NB4 (cell line): ENCODE measurements at regions not wholly inside any gene's neighbourhood (a gene's known extent, or its start where the extent isn't known, plus 50 kb on each side); places are given as distances from the start of the nearest gene placed in this dataset.

Experiments
- DNase-seq: peaks from one replicate; pipeline ENCODE4 v3.0.0; 2010; ENCODE audit warnings: low read depth
- H3K4me3 ChIP-seq: one replicate; pipeline ENCODE4 v1.5.1; 2011; ENCODE audit warnings: mild to moderate bottlenecking, low read depth, low read length, moderate library complexity
- CTCF ChIP-seq: IDR thresholded peaks from one replicate; pipeline ENCODE4 v1.5.1; 2012; ENCODE audit warnings: low read depth, low read length
- MAX ChIP-seq: IDR thresholded peaks from 2 replicates; pipeline ENCODE4 v1.6.1; 2011; ENCODE audit warnings: low read depth, low read length
- MYC ChIP-seq: IDR thresholded peaks from 2 replicates; pipeline ENCODE4 v1.6.1; 2011; ENCODE audit warnings: low read depth, low read length
- POLR2A ChIP-seq: IDR thresholded peaks from 2 replicates; pipeline ENCODE4 v1.6.1; 2011; ENCODE audit warnings: mild to moderate bottlenecking; ENCODE audit not compliant: insufficient read length; ENCODE audit errors: extremely low read depth

GRCh38 chr3:181578743-181579142 lies 133.0 kb upstream of the SOX2 start:
- TF ChIP-seq POLR2A (no peak), CTCF (no peak), MAX (no peak), MYC (no peak)
- no peak for DNase-seq
- no peak overlapping the region for H3K4me3 ChIP-seq

- no peak for DNase-seq
- TF ChIP-seq CTCF (no peak), MYC (no peak), MAX (no peak), POLR2A (no peak)
Observed at GRCh38 chr3:181572432-181572831, 139.3 kb upstream of the SOX2 start.

GRCh38 chr3:181570472-181570871 lies 141.3 kb upstream of the SOX2 start:
- TF ChIP-seq CTCF (no peak), POLR2A (no peak), MYC (no peak), MAX (no peak)
- H3K4me3 ChIP-seq = no peak overlapping the region
- no peak for DNase-seq

More at GRCh38 chr3:181572432-181572831, 139.3 kb upstream of the SOX2 start:
- no peak overlapping the region for H3K4me3 ChIP-seq

- H3K4me3 ChIP-seq = no peak overlapping the region
- no peak for DNase-seq
- TF ChIP-seq MAX (no peak), MYC (no peak)
Observed at GRCh38 chr3:181569356-181569940, 142.3 kb upstream of the SOX2 start.

- TF ChIP-seq MYC (no peak), MAX (no peak), CTCF (no peak), POLR2A (no peak)
- DNase-seq = no peak
- H3K4me3 ChIP-seq = no peak overlapping the region
Observed at GRCh38 chr3:181568693-181569092, 143.0 kb upstream of the SOX2 start.

- no peak for TF ChIP-seq MYC
- TF ChIP-seq POLR2A = no peak
- TF ChIP-seq MAX = no peak
- no peak for TF ChIP-seq CTCF
- H3K4me3 ChIP-seq = no peak overlapping the region
- no peak for DNase-seq
Observed at GRCh38 chr3:181568248-181568647, 143.5 kb upstream of the SOX2 start.
